ENCODE measurements at regions not wholly inside any gene's neighbourhood (a gene's known extent, or its start where the extent isn't known, plus 50 kb on each side); places are given as distances from the start of the nearest gene placed in this dataset.

DNA sequence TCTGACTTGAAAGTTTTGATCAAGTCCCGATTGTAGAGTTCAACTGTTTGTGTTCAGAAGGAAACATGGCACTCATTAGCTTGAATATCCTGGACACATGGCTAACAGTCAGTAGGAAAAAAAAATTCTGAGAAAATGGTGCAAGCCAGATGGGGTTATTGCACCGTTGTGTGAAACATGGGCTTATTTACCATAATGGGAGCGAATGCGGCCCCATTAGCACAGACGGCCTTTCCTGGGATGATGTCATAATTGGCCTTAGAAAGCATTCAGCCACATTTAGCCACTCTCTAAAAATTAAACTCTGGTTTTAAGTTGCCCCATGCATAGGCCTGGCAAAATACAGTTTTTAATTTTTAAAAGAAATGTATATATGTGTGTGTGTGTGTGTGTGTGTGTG, 112.1 kb downstream of the IRX2 start:
- TF ChIP-seq EZH2 (IDR thresholded peaks at IDR 0.05; ENCODE audit: borderline replicate concordance, low read depth, low read length, severe bottlenecking): no peak
- TF ChIP-seq, protein P1, sequence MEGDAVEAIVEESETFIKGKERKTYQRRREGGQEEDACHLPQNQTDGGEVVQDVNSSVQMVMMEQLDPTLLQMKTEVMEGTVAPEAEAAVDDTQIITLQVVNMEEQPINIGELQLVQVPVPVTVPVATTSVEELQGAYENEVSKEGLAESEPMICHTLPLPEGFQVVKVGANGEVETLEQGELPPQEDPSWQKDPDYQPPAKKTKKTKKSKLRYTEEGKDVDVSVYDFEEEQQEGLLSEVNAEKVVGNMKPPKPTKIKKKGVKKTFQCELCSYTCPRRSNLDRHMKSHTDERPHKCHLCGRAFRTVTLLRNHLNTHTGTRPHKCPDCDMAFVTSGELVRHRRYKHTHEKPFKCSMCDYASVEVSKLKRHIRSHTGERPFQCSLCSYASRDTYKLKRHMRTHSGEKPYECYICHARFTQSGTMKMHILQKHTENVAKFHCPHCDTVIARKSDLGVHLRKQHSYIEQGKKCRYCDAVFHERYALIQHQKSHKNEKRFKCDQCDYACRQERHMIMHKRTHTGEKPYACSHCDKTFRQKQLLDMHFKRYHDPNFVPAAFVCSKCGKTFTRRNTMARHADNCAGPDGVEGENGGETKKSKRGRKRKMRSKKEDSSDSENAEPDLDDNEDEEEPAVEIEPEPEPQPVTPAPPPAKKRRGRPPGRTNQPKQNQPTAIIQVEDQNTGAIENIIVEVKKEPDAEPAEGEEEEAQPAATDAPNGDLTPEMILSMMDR (IDR thresholded peaks at IDR 0.05; ENCODE audit: borderline replicate concordance, extremely low read depth, low read length, poor library complexity, severe bottlenecking): no peak
- ATAC-seq (ENCODE audit: insufficient read depth, low read depth) (no peak), DNase-seq (no peak)
- Histone ChIP-seq H3K79me2 (ENCODE audit: insufficient read depth, low read length) (no peaks in the 10 kb centered on the region), H3K9me3 (ENCODE audit: insufficient read depth, low read length, severe bottlenecking) (no peaks in the 10 kb centered on the region), H3K27ac (ENCODE audit: low read length) (no peak overlapping the region), H3K4me2 (ENCODE audit: insufficient read depth, low read length) (no peak overlapping the region), H3K36me3 (ENCODE audit: insufficient read depth, low read length) (no peaks in the 10 kb centered on the region), H4K20me1 (ENCODE audit: insufficient read depth, low read length) (no peaks in the 10 kb centered on the region), H3K4me3 (ENCODE audit: low read depth in 1 of 2, low read length in 2 of 2) (no peak overlapping the region), H3K9ac (ENCODE audit: low read depth, low read length) (no peak overlapping the region), H3K4me1 (ENCODE audit: insufficient read depth, low read length) (no peaks in the 10 kb centered on the region), H2AFZ (ENCODE audit: low read depth, low read length) (no peak overlapping the region), H3K27me3 (ENCODE audit: insufficient read depth, low read length, poor library complexity) (no peaks in the 10 kb centered on the region)

DNA sequence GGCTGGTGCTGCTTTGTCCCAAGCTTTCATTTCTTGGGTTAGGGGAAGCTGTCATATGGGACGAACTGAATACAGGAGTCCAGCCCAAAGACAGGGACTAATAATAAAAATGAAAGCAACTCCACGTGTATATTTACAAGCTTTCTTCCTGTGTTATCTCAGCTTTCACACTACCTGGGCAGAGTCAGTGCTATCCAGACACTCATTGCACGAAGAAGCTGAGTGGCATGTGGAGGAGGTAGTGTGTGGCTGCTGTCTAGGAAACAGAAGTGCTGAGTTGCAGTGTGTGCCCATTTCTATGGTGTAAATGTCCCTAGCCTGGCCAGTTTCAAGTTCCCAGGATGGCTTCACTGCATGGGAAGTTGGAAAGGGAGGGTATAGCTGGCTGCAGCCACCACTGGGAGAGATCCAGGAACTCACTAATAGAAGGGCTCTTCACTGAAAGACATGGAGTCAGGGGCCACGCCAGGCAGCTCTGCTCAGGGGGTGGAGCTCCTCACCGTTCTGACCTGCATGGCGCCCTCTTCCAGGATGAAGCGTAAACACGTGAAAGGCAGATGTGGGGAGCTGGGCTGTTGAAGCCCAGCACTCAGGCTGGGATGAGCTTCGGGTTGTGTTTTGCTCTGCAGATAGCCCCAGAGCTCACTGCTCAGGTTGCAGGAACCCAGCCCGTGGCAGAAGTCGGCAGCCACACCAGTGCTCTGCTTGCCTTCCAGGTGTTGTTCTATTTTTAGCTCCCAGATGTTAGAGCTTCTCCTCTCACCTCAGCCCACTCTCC, 116.9 kb downstream of the IRX2 start:
- Histone ChIP-seq H3K4me1 (ENCODE audit: insufficient read depth, low read length) (no peaks in the 10 kb centered on the region), H3K27me3 (ENCODE audit: insufficient read depth, low read length, poor library complexity) (no peaks in the 10 kb centered on the region), H3K79me2 (ENCODE audit: insufficient read depth, low read length) (no peaks in the 10 kb centered on the region), H3K9ac (ENCODE audit: low read depth, low read length) (no peak overlapping the region), H3K4me2 (ENCODE audit: insufficient read depth, low read length) (no peak overlapping the region), H4K20me1 (ENCODE audit: insufficient read depth, low read length) (no peaks in the 10 kb centered on the region), H3K4me3 (ENCODE audit: low read depth in 1 of 2, low read length in 2 of 2) (no peak overlapping the region), H3K36me3 (ENCODE audit: insufficient read depth, low read length) (no peaks in the 10 kb centered on the region), H2AFZ (ENCODE audit: low read depth, low read length) (no peak overlapping the region; the same call in 1 of the 2 replicates), H3K27ac (ENCODE audit: low read length) (no peak overlapping the region), H3K9me3 (ENCODE audit: insufficient read depth, low read length, severe bottlenecking) (no peaks in the 10 kb centered on the region)
- ATAC-seq (ENCODE audit: insufficient read depth, low read depth) (no peak), DNase-seq (no peak)
- TF ChIP-seq EZH2 (IDR thresholded peaks at IDR 0.05; ENCODE audit: borderline replicate concordance, low read depth, low read length, severe bottlenecking): no peak
- TF ChIP-seq, protein P1 (IDR thresholded peaks at IDR 0.05; ENCODE audit: borderline replicate concordance, extremely low read depth, low read length, poor library complexity, severe bottlenecking): no peak

GRCh38 chr5:2633992-2634391, 117.5 kb downstream of the IRX2 start:
- ATAC-seq (ENCODE audit: insufficient read depth, low read depth) (no peak), DNase-seq (no peak)
- no peak overlapping the region for H2AFZ ChIP-seq (ENCODE audit: low read depth, low read length)
- H3K79me2 ChIP-seq (ENCODE audit: insufficient read depth, low read length): no peaks in the 10 kb centered on the region
- H3K4me3 ChIP-seq (ENCODE audit: low read depth in 1 of 2, low read length in 2 of 2): no peak overlapping the region
- no peak overlapping the region for H3K4me2 ChIP-seq (ENCODE audit: insufficient read depth, low read length)
- no peak overlapping the region for H3K27ac ChIP-seq (ENCODE audit: low read length)
- no peaks in the 10 kb centered on the region for H3K36me3 ChIP-seq (ENCODE audit: insufficient read depth, low read length)
- no peak for TF ChIP-seq EZH2 (IDR thresholded peaks at IDR 0.05; ENCODE audit: borderline replicate concordance, low read depth, low read length, severe bottlenecking)
- TF ChIP-seq, protein P1 (IDR thresholded peaks at IDR 0.05; ENCODE audit: borderline replicate concordance, extremely low read depth, low read length, poor library complexity, severe bottlenecking): no peak
- H3K9ac ChIP-seq (ENCODE audit: low read depth, low read length): no peak overlapping the region
- no peaks in the 10 kb centered on the region for H3K4me1 ChIP-seq (ENCODE audit: insufficient read depth, low read length)
- H3K9me3 ChIP-seq (ENCODE audit: insufficient read depth, low read length, severe bottlenecking): no peaks in the 10 kb centered on the region
- H3K27me3 ChIP-seq (ENCODE audit: insufficient read depth, low read length, poor library complexity): no peaks in the 10 kb centered on the region
- no peaks in the 10 kb centered on the region for H4K20me1 ChIP-seq (ENCODE audit: insufficient read depth, low read length)

Data from DND-41 (cell line).